Type B pancreatic cell (in vitro differentiated cells): ENCODE measurements at regions not wholly inside any gene's neighbourhood (a gene's known extent, or its start where the extent isn't known, plus 50 kb on each side); places are given as distances from the start of the nearest gene placed in this dataset.

Experiments used
- DNase-seq: peaks from one replicate; pipeline ENCODE4 v3.0.0; 2021; ENCODE audit warnings: mixed read lengths; ENCODE audit not compliant: unreplicated experiment; ENCODE audit errors: extremely low spot score
- H3K27ac Mint-ChIP-seq: 2 replicates; pipeline ENCODE4 v1.8.0; 2021; ENCODE audit warnings: mild to moderate bottlenecking, mixed read lengths
- H3K27me3 Mint-ChIP-seq: 2 replicates; pipeline ENCODE4 v1.8.0; 2021; ENCODE audit warnings: mixed read lengths
- H3K36me3 Mint-ChIP-seq: 2 replicates; pipeline ENCODE4 v1.8.0; 2021; ENCODE audit warnings: mixed read lengths
- H3K4me1 Mint-ChIP-seq: one replicate; pipeline ENCODE4 v1.8.0; 2021; ENCODE audit warnings: mixed read lengths; ENCODE audit not compliant: unreplicated experiment
- H3K4me3 Mint-ChIP-seq: 2 replicates; pipeline ENCODE4 v1.8.0; 2021; ENCODE audit warnings: mild to moderate bottlenecking, mixed read lengths
- H3K9me3 Mint-ChIP-seq: 2 replicates; pipeline ENCODE4 v1.8.0; 2021; ENCODE audit warnings: mixed read lengths
- TF ChIP-seq, protein P1 (sequence below): fragments of 200-600 bp; sonication (generic); conservative IDR thresholded peaks from 2 replicates; pipeline ENCODE4 v1.5.0; 2021; ENCODE audit warnings: antibody characterized with exemption, mild to moderate bottlenecking

DNA sequence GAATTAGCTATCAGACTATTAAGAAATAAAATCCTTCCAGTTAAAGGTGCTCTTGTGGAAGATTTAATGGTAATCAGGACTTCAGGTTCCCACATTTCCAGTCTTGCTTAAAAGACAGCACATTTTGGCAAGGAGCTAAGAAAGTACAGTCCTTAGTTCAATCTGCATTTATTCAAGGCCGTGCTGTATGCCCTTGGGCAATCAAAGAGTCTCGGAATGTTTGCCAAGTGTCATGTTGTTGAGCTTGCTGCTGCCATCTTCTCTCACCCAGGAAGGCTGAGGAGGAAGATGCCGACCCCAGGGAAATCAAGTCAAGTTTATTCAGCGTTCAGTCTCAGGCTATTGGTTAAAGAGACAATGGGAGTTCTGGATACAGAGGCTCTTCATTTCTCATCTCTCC lies 388.1 kb upstream of the IGFBP7 start:
- Mint-ChIP-seq H3K36me3 (no peaks in the 10 kb centered on the region), H3K27ac (no peak overlapping the region), H3K4me1 (peaks cover 25% of the 10 kb centered on the region), H3K4me3 (no peak overlapping the region), H3K9me3 (peaks cover 9% of the 10 kb centered on the region), H3K27me3 (no peaks in the 10 kb centered on the region)
- TF ChIP-seq, protein P1, sequence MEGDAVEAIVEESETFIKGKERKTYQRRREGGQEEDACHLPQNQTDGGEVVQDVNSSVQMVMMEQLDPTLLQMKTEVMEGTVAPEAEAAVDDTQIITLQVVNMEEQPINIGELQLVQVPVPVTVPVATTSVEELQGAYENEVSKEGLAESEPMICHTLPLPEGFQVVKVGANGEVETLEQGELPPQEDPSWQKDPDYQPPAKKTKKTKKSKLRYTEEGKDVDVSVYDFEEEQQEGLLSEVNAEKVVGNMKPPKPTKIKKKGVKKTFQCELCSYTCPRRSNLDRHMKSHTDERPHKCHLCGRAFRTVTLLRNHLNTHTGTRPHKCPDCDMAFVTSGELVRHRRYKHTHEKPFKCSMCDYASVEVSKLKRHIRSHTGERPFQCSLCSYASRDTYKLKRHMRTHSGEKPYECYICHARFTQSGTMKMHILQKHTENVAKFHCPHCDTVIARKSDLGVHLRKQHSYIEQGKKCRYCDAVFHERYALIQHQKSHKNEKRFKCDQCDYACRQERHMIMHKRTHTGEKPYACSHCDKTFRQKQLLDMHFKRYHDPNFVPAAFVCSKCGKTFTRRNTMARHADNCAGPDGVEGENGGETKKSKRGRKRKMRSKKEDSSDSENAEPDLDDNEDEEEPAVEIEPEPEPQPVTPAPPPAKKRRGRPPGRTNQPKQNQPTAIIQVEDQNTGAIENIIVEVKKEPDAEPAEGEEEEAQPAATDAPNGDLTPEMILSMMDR = no peak
- DNase-seq = no peak

DNA sequence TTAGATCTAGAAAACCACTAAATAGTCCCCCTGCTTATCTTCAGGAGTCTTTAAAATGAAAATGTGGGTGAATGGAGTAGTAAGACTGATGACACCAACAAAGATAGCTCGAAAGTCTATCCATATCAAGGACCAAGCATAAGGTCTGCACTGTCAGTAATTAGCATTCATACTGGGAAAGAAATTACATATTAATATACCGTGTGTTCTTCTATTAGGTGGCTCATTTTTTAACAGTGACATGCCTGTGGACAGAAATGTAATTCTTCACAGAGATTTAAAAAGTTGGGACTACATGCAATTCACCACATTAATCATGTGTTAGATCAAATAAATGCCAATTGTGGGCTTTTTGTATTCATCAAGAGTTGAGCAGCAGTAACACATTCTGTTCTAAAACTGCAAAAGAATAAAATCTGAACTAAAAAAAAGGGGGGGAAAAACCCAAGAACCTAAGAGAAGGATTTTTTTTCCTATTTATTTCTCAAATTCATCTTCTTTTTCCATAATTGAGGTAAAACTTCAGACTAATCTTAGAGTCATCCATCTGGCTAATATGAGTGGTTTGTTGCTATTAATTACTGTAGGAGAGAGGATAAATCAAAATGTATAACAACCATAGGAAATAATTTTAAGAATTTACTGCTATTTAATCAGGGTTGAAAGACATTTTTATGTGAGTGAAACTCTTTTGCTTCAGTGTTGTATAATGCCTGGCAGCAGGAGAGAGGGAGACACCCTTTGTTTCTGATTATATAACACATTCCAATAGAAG lies 386.7 kb upstream of the IGFBP7 start:
- no peak overlapping the region for H3K27ac Mint-ChIP-seq

DNA sequence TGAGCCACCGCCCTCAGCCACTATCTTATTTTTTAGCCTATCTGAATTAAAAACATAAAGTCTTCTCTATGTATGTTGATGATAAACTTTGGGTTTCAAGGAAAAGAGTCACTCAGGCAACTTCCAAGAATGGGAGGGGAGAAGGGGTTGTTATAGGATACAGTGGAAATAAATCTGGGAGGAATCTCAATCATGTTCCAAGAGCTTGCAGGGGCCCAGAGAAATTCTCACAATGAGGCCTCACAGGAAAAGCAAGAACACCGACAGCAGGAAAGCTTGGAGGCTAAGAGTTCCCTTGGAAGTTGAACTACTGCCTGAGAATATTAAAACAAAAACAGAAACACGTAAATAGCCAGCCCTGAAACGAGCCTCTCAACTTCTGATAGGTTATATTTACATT lies 384.6 kb upstream of the IGFBP7 start:
- Mint-ChIP-seq H3K27ac (no peak overlapping the region), H3K9me3 (peaks cover 7% of the 10 kb centered on the region), H3K4me1 (peaks cover 19% of the 10 kb centered on the region), H3K27me3 (no peaks in the 10 kb centered on the region), H3K36me3 (peaks cover 3% of the 10 kb centered on the region), H3K4me3 (no peak overlapping the region)
- TF ChIP-seq, protein P1 = no peak
- DNase-seq = no peak

More for the DNA sequence above, 386.7 kb upstream of the IGFBP7 start:
- H3K9me3 Mint-ChIP-seq = peaks cover 9% of the 10 kb centered on the region
- H3K36me3 Mint-ChIP-seq = no peaks in the 10 kb centered on the region
- TF ChIP-seq, protein P1 = no peak
- no peak for DNase-seq
- peaks cover 24% of the 10 kb centered on the region for H3K4me1 Mint-ChIP-seq
- H3K4me3 Mint-ChIP-seq = no peak overlapping the region
- no peaks in the 10 kb centered on the region for H3K27me3 Mint-ChIP-seq

DNA sequence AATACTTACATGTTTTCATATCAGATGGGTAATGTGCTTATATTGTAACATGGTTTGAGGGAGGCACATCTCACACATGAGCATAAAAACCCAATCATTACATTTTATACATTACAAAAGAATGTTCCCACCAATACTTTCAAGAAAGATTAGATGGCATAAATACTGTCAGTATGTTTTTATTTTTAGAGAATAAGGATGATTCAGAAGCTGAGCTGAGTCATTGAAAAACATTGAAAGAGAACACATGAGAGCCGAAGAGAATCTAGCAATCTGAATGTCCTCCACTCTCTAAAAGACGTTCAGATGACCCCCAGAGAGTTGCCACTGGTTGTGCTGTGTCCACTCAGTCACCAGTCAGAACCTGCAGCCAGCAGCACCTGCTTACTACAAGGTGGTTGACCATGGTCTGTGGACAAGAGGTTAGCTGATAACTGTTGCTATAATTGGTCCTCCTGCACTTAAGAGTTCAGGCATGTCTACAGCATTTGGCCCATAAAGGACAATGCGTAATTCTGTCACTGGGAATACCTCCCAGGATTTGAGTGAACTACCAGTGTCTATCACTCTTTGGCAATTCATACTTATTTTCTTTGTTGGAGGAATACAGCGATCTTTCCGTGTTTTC lies 382.2 kb upstream of the IGFBP7 start:
- H3K27me3 Mint-ChIP-seq = no peaks in the 10 kb centered on the region
- peaks cover 7% of the 10 kb centered on the region for H3K4me1 Mint-ChIP-seq
- no peaks in the 10 kb centered on the region for H3K9me3 Mint-ChIP-seq
- no peak overlapping the region for H3K4me3 Mint-ChIP-seq
- H3K36me3 Mint-ChIP-seq = peaks cover 3% of the 10 kb centered on the region
- TF ChIP-seq, protein P1 = no peak
- H3K27ac Mint-ChIP-seq = no peak overlapping the region
- DNase-seq = no peak

DNA sequence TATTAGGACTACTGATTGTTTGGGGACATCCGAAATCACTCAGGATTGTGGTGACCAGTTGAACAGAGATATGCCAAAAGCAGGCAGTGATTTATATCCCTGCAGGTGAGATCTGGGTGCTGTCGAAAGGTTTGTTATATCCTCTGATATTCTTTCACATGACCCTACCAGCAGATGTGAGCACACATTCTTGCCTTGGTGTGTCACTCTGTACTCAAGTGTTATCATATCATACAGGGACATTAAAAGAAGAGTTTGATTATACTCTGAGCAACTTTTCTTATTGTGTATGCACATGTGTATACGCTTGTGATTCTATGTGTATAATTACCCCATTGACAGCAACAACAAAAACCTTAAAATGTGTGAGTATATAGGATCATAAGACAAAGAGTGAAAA lies 381.2 kb upstream of the IGFBP7 start:
- H3K27ac Mint-ChIP-seq = no peak overlapping the region
- H3K4me3 Mint-ChIP-seq = no peak overlapping the region
- TF ChIP-seq, protein P1 = no peak
- no peaks in the 10 kb centered on the region for H3K9me3 Mint-ChIP-seq
- H3K4me1 Mint-ChIP-seq = no peaks in the 10 kb centered on the region
- peaks cover 3% of the 10 kb centered on the region for H3K36me3 Mint-ChIP-seq
- DNase-seq = no peak
- no peaks in the 10 kb centered on the region for H3K27me3 Mint-ChIP-seq
